H1 (cell line): ENCODE measurements at regions not wholly inside any gene's neighbourhood (a gene's known extent, or its start where the extent isn't known, plus 50 kb on each side); places are given as distances from the start of the nearest gene placed in this dataset.
A peak's percentile ranks its signal among the peaks of the same experiment; 100 is the strongest.

Experiments
- CTCF ChIA-PET: fragments of 300-600 bp; sonication (Branson Sonifier 250); formaldehyde crosslinking; loops from one replicate; lab custom pipeline; 2021; ENCODE audit not compliant: partially characterized antibody; lab: Charles Lee
- POLR2A ChIA-PET: fragments of 300-600 bp; sonication (Branson Sonifier 250); formaldehyde crosslinking; loops from one replicate; lab custom pipeline; 2021; ENCODE audit warnings: inconsistent platforms; ENCODE audit not compliant: partially characterized antibody; lab: Charles Lee
- DNase-seq, 2 experiments: peaks; one replicate each; pipeline versions ENCODE4 v3.0.0 to v3.0.0-alpha.2; 2010 to 2022; ENCODE audit warnings: low spot score in 2 of 2, low read depth in 1 of 2, mixed read lengths in 1 of 2
- FAIRE-seq: peaks from 2 replicates; lab custom pipeline; 2011; peaks lifted over from hg19 to GRCh38; lab: Jason Lieb, UNC
- H2AFZ ChIP-seq: 2 replicates; pipeline ENCODE4 v1.8.1; 2012; ENCODE audit warnings: low read length, inconsistent platforms
- H2AK5ac ChIP-seq: 2 replicates; pipeline ENCODE4 v1.6.1; 2013; ENCODE audit warnings: low read depth, low read length
- H2BK120ac ChIP-seq: replicated peaks from 2 replicates; pipeline ENCODE3; 2013; ENCODE audit warnings: low read depth, low read length, inconsistent platforms
- H2BK12ac ChIP-seq: 2 replicates; pipeline ENCODE4 v1.6.1; 2013; ENCODE audit warnings: low read depth, low read length
- H2BK15ac ChIP-seq: 2 replicates; pipeline ENCODE4 v1.6.1; 2013; ENCODE audit warnings: low read length
- H2BK20ac ChIP-seq: 2 replicates; pipeline ENCODE4 v1.6.1; 2013; ENCODE audit warnings: low read length
- H2BK5ac ChIP-seq: 2 replicates; pipeline ENCODE4 v1.6.1; 2013; ENCODE audit warnings: low read depth, low read length
- H3K14ac ChIP-seq: 2 replicates; pipeline ENCODE4 v1.6.1; 2013; ENCODE audit warnings: inconsistent platforms; ENCODE audit not compliant: insufficient read length
- H3K18ac ChIP-seq: 2 replicates; pipeline ENCODE4 v1.6.1; 2013; ENCODE audit warnings: low read length; ENCODE audit errors: extremely low read depth
- H3K23ac ChIP-seq: 2 replicates; pipeline ENCODE4 v1.6.1; 2013; ENCODE audit warnings: inconsistent platforms; ENCODE audit not compliant: insufficient read length
- H3K23me2 ChIP-seq: 2 replicates; pipeline ENCODE4 v1.6.1; 2013; ENCODE audit warnings: low read depth, low read length
- H3K27ac ChIP-seq: 2 replicates; pipeline ENCODE4 v1.6.1; 2011; ENCODE audit warnings: low read depth, low read length, inconsistent platforms
- H3K27me3 ChIP-seq, 4 experiments: replicated peaks in 1 of 4; 1 replicate in 1 of 4; 2 replicates in 3 of 4; pipeline versions ENCODE4 v1.6.1 to v1.8.1; 2011 to 2013; ENCODE audit warnings: low read length in 3 of 4, mild to moderate bottlenecking in 3 of 4, inconsistent platforms in 2 of 4, mixed read lengths in 2 of 4, moderate library complexity in 1 of 4; ENCODE audit not compliant: control insufficient read depth in 3 of 4, insufficient read depth in 3 of 4; ENCODE audit errors: extremely low read depth in 1 of 4
- H3K36me3 ChIP-seq, 4 experiments: 2 replicates each; pipeline versions ENCODE4 v1.6.1 to v1.8.1; 2011 to 2013; ENCODE audit warnings: mild to moderate bottlenecking in 4 of 4, low read length in 3 of 4, moderate library complexity in 2 of 4, control low read depth in 1 of 4, inconsistent platforms in 1 of 4; ENCODE audit not compliant: insufficient read depth in 4 of 4, control insufficient read depth in 2 of 4
- H3K4ac ChIP-seq: replicated peaks from 2 replicates; pipeline ENCODE3; 2013; ENCODE audit warnings: low read length, low read depth, mixed read lengths, inconsistent platforms; ENCODE audit not compliant: insufficient read length
- H3K4me1 ChIP-seq, 4 experiments: replicated peaks in 1 of 4; 1 replicate in 1 of 4; 2 replicates in 3 of 4; pipeline versions ENCODE4 v1.6.1 to v1.8.1; 2011 to 2013; ENCODE audit warnings: low read length in 3 of 4, inconsistent platforms in 2 of 4, mixed read lengths in 1 of 4; ENCODE audit not compliant: insufficient read depth in 4 of 4, control insufficient read depth in 3 of 4
- H3K4me2 ChIP-seq, 2 experiments: 2 replicates each; pipeline versions ENCODE4 v1.6.1 to v1.8.1; 2011 to 2013; ENCODE audit warnings: low read depth in 2 of 2, low read length in 2 of 2, control low read depth in 1 of 2, inconsistent platforms in 1 of 2, mild to moderate bottlenecking in 1 of 2; ENCODE audit not compliant: insufficient read depth in 1 of 2
- H3K4me3 ChIP-seq, 4 experiments: fragments of 200-600, 300-600 bp in 1 of 4; sonication (generic), shearing (Covaris generic), sonication (Bioruptor Twin) in 1 of 4; 2 replicates each; pipeline versions ENCODE4 v1.5.1 to v1.8.1; 2011 to 2016; ENCODE audit warnings: low read length in 4 of 4, low read depth in 3 of 4, control low read depth in 2 of 4, inconsistent platforms in 2 of 4, mild to moderate bottlenecking in 2 of 4, mixed read lengths in 1 of 4, moderate library complexity in 1 of 4; ENCODE audit not compliant: insufficient read depth in 2 of 4; ENCODE audit errors: extremely low read depth in 1 of 4
- H3K56ac ChIP-seq: replicated peaks from 2 replicates; pipeline ENCODE3; 2013; ENCODE audit warnings: low read depth, mild to moderate bottlenecking, mixed read lengths, low read length, inconsistent platforms; ENCODE audit not compliant: insufficient read length
- H3K79me1 ChIP-seq: 2 replicates; pipeline ENCODE4 v1.6.1; 2013; ENCODE audit warnings: low read depth, low read length, control low read depth
- H3K79me2 ChIP-seq, 2 experiments: 2 replicates each; pipeline versions ENCODE4 v1.6.1 to v1.8.1; 2012 to 2013; ENCODE audit warnings: low read length in 2 of 2, mild to moderate bottlenecking in 2 of 2, inconsistent platforms in 1 of 2; ENCODE audit not compliant: insufficient read depth in 2 of 2, control insufficient read depth in 1 of 2
- H3K9ac ChIP-seq, 4 experiments: replicated peaks in 1 of 4; 1 replicate in 1 of 4; 2 replicates in 3 of 4; pipeline versions ENCODE4 v1.6.1 to v1.8.1; 2011 to 2013; ENCODE audit warnings: low read depth in 3 of 4, low read length in 3 of 4, control low read depth in 2 of 4, mild to moderate bottlenecking in 2 of 4, moderate library complexity in 2 of 4, inconsistent platforms in 1 of 4; ENCODE audit errors: extremely low read depth in 1 of 4
- H3K9me3 ChIP-seq, 2 experiments: 2 replicates each; pipeline versions ENCODE4 v1.6.1 to v1.8.1; 2012 to 2013; ENCODE audit warnings: mild to moderate bottlenecking in 2 of 2, moderate library complexity in 2 of 2, control low read depth in 1 of 2, inconsistent platforms in 1 of 2, low read depth in 1 of 2, low read length in 1 of 2, mixed read lengths in 1 of 2; ENCODE audit not compliant: insufficient read depth in 2 of 2
- H4K20me1 ChIP-seq, 2 experiments: replicated peaks in 1 of 2; 2 replicates each; pipeline versions ENCODE3 to v1.8.1; 2011 to 2013; ENCODE audit warnings: inconsistent platforms in 2 of 2, low read length in 2 of 2, mild to moderate bottlenecking in 1 of 2; ENCODE audit not compliant: insufficient read depth in 2 of 2, control insufficient read depth in 1 of 2
- H4K5ac ChIP-seq: 2 replicates; pipeline ENCODE4 v1.6.1; 2013; ENCODE audit warnings: low read length, low read depth, mixed read lengths, inconsistent platforms; ENCODE audit not compliant: insufficient read length
- H4K8ac ChIP-seq: 2 replicates; pipeline ENCODE4 v1.8.0; 2013; ENCODE audit warnings: mild to moderate bottlenecking, moderate library complexity, low read length, inconsistent platforms; ENCODE audit not compliant: insufficient read depth; ENCODE audit errors: extremely low read depth
- H4K91ac ChIP-seq: replicated peaks from 2 replicates; pipeline ENCODE3; 2013; ENCODE audit warnings: low read length, mixed read lengths, inconsistent platforms; ENCODE audit not compliant: insufficient read length
- RBBP5 ChIP-seq: IDR thresholded peaks from 2 replicates; pipeline ENCODE4 v1.7.1; 2012; ENCODE audit warnings: low read depth, mild to moderate bottlenecking, inconsistent platforms, low read length, moderate library complexity, borderline replicate concordance
- WGBS, 2 experiments: shearing (Covaris generic) in 1 of 2; methylation state at CpG; one replicate each; pipeline versions ENCODE4 v1.1.6 to v1.1.7; 2013 to 2015; ENCODE audit warnings: low lambda C conversion rate in 2 of 2, mixed read lengths in 2 of 2, inconsistent platforms in 1 of 2, low coverage in 1 of 2, missing lambda C conversion rate in 1 of 2; ENCODE audit not compliant: insufficient replicate concordance in 2 of 2, insufficient coverage in 1 of 2, insufficient read length in 1 of 2; ENCODE audit errors: extremely low coverage in 1 of 2, missing lambda C conversion rate in 1 of 2; 5-methylcytosine and 5-hydroxymethylcytosine counted together

DNA sequence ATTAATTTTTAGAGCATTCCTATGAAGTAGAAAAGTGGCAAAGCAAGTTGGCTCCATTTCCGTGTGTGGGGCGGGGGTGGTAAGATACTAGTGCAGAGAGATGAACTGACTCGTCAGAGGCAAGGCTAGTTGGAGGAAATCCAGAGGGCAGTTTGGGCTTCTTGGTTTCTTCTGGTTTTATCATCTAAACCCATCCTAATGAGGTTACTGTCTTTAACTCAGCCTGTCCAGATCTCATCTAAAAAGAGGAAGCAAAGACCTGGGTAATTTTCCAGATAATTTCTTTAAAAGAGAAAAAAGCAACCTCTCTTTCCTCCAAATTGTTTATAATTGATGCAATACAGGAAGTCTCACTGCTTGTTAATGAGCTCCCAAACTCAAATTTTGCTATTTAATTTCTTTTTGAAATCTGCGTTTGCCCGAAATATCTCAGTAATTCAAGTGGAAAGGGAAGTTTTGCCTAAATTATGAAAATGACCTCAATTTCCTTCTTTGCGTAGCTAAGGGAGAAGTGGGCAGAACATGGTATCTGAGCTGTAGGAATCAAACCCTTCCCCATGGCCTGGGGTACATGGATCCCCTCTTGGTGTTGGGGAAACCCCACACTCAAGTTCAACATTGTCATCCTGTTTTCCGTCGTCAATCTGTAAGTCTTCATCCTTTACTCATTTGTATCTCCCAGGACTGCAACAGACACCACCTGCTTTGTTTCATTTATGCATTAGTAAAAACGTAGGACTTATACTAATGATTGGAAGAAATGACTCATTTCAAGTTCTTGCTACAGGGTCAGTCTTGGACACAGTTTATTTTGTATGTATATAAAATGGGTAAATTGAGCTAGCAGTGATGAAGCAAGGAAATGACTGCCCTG is 89.1 kb upstream of the KLF7 start:
- 93% methylated on average over 9 of the region's 9 CpGs; no CpG with 5 or more reads in 1 of the 2 experiments for WGBS, 2 experiments

More for the DNA sequence above, 89.1 kb upstream of the KLF7 start:
- no peaks in the 10 kb centered on the region for H4K20me1 ChIP-seq
- ChIA-PET CTCF (interaction anchor here (0.7 to 1.6 kb wide), 3 partner anchors 10 to 15 kb away, joined by 3 to 8 read pairs (median 6); no protein-coding TSS in a partner anchor), POLR2A (no interaction called here)
- H2BK5ac ChIP-seq, result no peak overlapping the region
- no peaks in the 10 kb centered on the region for H3K36me3 ChIP-seq
- FAIRE-seq, result no peak
- no peaks in the 10 kb centered on the region; the same call in 1 of the 2 replicates for H3K23me2 ChIP-seq
- no peaks in the 10 kb centered on the region for H3K79me2 ChIP-seq
- no peak overlapping the region for H3K4me3 ChIP-seq
- no peaks in the 10 kb centered on the region for H3K27me3 ChIP-seq
- H3K4ac ChIP-seq, result no peak overlapping the region
- H4K91ac ChIP-seq, result no peak overlapping the region
- H3K4me1 ChIP-seq, result peaks cover 0 to 4% (median 2%) of the 10 kb centered on the region in 4 experiments; a peak in 3 of 7 replicates
- H4K8ac ChIP-seq, result no peak overlapping the region
- H3K79me1 ChIP-seq, result no peaks in the 10 kb centered on the region
- peak overlapping the region; percentile 63; the same call in 1 of the 2 replicates for H2BK20ac ChIP-seq
- DNase-seq, result no peak
- no peak overlapping the region for H3K56ac ChIP-seq
- no peak for TF ChIP-seq RBBP5
- H4K5ac ChIP-seq, result no peak overlapping the region
- no peak overlapping the region for H3K14ac ChIP-seq
- H3K4me2 ChIP-seq, result no peak overlapping the region
- no peak overlapping the region for H3K27ac ChIP-seq
- H3K23ac ChIP-seq, result no peak overlapping the region
- peak overlapping the region; percentile 47; the same call in 1 of the 2 replicates for H2BK15ac ChIP-seq
- H2AK5ac ChIP-seq, result no peak overlapping the region
- H2AFZ ChIP-seq, result no peak overlapping the region
- H2BK12ac ChIP-seq, result 0 out of 2 replicates have a peak overlapping the region, but pooled peaks have one; percentile 46
- no peak overlapping the region for H2BK120ac ChIP-seq
- H3K9me3 ChIP-seq, result no peaks in the 10 kb centered on the region
- 0 out of 2 replicates have a peak overlapping the region, but pooled peaks have one; percentile 54 for H3K18ac ChIP-seq
- H3K9ac ChIP-seq, result no peak overlapping the region
